ENCODE measurements at regions not wholly inside any gene's neighbourhood (a gene's known extent, or its start where the extent isn't known, plus 50 kb on each side); places are given as distances from the start of the nearest gene placed in this dataset.

DNA sequence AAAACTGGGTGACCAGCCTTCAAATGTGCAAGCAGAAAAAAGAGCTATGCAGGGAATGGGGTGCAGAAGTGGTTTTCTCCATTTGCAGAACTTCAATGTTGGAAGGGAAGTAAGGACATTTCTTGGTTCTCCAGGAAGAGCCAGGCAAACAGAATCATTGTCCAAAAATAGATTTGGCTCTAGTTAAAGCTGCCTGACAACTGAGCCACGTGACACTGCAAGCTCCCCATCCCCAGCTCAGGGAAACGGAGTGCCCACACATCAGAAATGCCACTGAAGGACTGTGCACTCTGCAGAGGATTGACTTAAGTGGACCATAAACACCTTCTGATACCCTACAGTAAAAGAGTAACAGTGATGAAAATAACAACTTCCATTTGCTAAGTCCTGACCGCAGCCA lies 195.6 kb upstream of the NSMCE3 start:
- no peak for TF ChIP-seq CTCF (IDR thresholded peaks at IDR 0.05; ENCODE audit: low read depth, low read length)

DNA sequence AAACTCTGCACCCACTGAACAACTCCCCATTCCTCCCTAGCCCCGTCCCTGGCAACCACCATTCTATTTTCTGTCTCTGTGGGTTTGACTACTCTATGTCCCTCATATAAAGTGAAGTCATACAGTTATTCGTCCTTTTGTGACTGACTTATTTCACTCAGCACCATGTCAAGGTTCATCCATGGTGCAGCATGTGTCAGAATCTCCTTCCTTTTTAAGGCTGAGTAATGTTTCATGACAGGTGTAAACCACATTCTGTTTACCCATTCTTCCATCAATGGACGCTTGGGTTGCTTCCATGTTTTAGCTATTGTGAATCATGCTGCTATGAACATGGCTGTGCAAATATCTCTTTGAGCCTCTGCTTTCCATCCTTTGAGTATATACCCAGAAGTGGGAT lies 192.3 kb upstream of the NSMCE3 start:
- DNase-seq (ENCODE audit: extremely low read depth, low read depth), result no peak

More for the DNA sequence above, 195.6 kb upstream of the NSMCE3 start:
- no peak for DNase-seq (ENCODE audit: extremely low read depth, low read depth)

GRCh38 chr15:29458361-29458760 lies 188.7 kb upstream of the NSMCE3 start:
- TF ChIP-seq CTCF (IDR thresholded peaks at IDR 0.05; ENCODE audit: low read depth, low read length), result no peak
- no peak for DNase-seq (ENCODE audit: extremely low read depth, low read depth)

More for the DNA sequence above, 192.3 kb upstream of the NSMCE3 start:
- no peak for TF ChIP-seq CTCF (IDR thresholded peaks at IDR 0.05; ENCODE audit: low read depth, low read length)

DNA sequence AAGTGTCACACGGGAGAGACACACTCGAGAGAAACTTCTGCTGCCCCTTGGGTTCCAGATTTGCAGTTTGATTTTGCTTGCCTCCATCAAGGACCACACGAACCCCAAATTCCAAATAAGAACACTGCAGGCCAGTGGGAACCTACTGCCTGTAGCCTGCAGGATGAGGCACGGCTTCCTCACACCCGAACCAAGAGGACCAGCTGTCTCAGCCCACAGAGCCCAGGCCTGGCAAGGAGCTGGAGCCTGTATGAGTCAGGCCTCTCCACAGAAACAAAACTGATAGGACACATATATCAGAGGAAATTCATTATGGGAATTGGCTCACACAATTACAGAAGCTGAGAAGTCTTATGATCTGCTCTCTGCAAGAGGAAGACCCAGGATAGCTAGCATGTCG lies 188.1 kb upstream of the NSMCE3 start:
- no peak for TF ChIP-seq CTCF (IDR thresholded peaks at IDR 0.05; ENCODE audit: low read depth, low read length)
- no peak for DNase-seq (ENCODE audit: extremely low read depth, low read depth)

DNA sequence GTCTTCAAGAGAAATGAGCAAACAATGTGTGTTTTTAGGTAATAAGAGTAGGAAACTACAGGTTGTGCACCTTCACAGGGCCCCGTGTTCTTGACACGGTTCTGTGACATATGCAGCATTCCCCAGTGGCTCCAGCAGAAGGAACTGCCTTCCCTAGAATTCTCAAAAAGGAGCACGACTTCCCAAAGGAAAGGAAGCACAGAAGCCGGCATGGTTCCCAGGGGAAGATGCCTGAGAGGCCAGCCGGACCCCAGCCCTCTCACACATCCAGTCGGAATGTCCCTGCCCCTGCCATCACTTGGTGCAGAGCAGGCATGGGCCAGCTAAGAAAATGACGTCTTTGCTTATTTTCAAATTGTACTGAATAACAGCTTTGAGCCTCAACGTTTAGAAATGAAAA lies 187.3 kb upstream of the NSMCE3 start:
- DNase-seq (ENCODE audit: extremely low read depth, low read depth), result no peak
- no peak for TF ChIP-seq CTCF (IDR thresholded peaks at IDR 0.05; ENCODE audit: low read depth, low read length)

- TF ChIP-seq CTCF (IDR thresholded peaks at IDR 0.05; ENCODE audit: low read depth, low read length), result no peak
- DNase-seq (ENCODE audit: extremely low read depth, low read depth), result no peak
Observed at GRCh38 chr15:29456255-29456654, 186.6 kb upstream of the NSMCE3 start.

- no peak for DNase-seq (ENCODE audit: extremely low read depth, low read depth)
- TF ChIP-seq CTCF (IDR thresholded peaks at IDR 0.05; ENCODE audit: low read depth, low read length), result no peak
Observed at GRCh38 chr15:29455530-29455929, 185.9 kb upstream of the NSMCE3 start.

Measured in AG09319 (cell line).